DMS53 treated with DMSO at 0.1 percent for 48 hours (cell line): ENCODE measurements at regions not wholly inside any gene's neighbourhood (a gene's known extent, or its start where the extent isn't known, plus 50 kb on each side); places are given as distances from the start of the nearest gene placed in this dataset.
"Not testable (repeated sequence)": the region's sequence is repeated elsewhere in the genome, so short reads cannot be mapped to it uniquely, and the experiment has no call there.

Experiments
- DNase-seq: peaks from one replicate; lab custom pipeline; 2025; ENCODE audit not compliant: unreplicated experiment; lab: John Stamatoyannopoulos, UW

DNA sequence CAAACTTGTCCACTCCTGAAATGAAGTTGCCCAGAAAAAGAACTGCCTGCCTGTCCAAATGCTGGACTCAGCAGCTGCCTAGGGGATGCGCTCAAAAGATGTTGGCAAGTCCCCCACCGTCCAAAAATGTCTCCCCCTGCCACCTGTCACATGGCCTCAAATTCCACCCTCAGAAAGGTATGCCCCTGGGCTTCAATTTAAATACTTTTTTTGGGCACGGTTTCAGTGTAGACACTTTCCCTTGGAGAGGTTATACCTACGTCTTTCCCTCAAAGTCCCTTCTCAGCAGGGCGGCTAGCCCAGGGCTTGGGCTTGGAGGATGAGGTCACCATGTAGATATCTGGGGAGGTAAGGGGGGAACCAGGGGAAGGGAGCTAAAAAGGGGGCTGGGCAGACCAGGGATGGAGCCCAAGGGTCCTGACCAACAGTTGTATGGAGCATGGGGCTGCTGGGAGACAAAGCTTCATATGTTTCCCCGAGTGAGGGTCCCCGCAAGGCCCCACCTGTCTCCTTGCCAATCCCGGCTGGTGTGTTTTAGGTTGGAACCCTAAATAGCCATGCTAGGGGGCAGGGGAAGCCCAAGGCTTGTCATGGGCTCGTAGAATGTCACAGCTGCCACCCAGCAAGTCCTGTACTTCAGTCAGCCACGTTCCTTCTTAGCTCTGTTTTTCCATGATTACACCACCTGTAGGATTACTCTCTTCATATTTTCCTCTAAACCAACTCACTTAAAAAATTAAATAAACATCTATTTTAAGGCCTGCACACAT is 131.2 kb upstream of the TBX3 start:
- no peak for DNase-seq

DNA sequence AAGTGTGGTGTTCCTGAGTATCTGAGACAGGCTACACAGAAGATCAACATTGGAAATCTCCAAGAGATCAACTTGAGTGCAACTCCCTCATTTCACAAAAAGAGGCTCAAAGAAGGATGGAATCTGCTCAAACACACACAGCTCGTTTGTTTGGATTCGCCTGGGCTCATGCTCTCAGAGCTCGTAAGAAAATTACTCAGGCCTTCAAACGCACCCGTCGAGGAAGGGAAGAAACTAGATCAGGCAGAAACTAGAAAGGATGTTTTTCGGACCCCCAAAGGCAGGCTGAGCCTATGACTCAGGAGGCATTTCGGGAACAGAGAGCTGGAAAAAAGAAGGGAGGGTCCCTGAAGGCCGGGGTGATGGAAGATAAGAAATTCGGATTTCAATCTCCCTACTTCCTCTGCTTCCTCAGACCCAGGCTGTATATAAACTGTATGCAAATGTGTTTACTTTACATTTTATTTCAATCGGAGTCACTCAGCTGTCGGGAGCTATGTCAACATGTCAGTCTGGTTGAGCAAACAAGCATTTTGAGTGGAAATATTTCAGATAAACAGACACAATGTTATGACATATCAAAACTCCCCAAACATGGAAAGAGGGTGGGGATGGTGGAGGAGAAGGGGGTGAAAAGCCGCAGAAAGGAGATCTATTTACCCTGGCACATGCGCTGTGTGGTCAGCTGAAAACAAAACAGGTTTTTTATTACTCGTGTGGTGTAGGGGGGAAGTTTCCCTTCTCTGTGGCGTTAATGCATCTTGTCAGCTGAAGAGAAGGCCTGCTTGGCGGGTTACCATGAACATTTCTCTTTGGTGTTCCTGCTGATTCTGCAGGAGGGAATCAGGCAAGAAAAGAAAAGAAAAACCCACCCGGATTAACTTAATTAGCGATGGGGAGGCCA is 129.1 kb upstream of the TBX3 start:
- DNase-seq, result no peak

DNA sequence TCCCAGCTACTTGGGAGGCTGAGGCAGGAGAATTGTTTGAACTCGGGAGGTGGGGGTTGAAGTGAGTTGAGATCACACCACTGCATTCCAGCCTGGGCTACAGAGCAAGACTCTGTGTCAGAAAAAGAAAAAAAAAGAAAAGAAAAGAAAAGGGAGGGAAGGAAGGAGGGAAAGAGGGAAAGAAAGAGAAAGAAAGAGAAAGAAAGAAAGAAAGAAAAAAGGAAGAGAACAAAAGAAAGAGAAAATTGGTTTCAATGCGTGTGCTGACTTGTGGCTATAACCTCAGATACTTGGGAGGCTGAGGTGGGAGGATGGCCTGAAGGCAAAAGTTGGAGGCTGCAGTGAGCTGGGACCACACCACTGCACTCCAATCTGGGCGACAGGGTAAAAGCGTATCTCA is 128.4 kb upstream of the TBX3 start:
- no peak for DNase-seq

DNA sequence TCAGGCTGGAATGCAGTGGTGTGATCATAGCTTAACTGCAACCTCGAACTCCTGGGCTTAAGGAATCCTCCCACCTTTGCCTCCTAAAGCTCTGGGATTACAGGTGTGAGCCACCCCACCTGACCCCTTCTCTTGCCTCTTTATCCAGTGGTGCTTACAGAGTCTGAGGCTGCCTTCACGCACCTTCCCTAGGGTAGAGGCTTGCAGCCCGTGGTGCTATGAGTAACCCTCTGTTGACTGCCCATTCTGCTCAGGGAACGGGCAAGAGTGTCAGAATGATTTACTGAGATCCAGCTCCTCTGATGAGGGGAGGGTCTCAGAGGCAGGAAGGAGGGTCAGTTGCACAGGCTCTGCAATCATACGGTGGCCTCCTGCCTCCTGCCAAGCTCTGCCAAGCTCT is 125.1 kb upstream of the TBX3 start:
- no peak for DNase-seq

DNA sequence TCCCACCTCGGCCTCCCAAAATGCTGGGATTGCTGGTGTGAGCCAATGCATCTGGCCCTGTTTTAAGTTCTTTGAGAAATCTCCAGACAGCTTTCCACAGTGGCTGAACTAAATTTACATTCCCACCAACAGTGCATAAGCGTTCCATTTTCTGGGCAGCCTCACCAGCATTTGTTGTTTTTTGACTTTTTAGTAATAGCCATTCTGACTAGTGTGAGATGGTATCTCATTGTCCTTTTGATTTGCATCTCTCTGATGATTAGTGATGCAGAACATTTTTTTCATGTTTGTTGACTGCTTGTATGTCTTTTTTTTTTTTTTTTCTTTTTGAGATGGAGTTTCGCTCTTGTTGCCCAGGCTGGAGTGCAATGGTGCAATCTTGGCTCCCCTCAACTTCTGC is 117.4 kb upstream of the TBX3 start:
- DNase-seq, result not testable (repeated sequence)

DNA sequence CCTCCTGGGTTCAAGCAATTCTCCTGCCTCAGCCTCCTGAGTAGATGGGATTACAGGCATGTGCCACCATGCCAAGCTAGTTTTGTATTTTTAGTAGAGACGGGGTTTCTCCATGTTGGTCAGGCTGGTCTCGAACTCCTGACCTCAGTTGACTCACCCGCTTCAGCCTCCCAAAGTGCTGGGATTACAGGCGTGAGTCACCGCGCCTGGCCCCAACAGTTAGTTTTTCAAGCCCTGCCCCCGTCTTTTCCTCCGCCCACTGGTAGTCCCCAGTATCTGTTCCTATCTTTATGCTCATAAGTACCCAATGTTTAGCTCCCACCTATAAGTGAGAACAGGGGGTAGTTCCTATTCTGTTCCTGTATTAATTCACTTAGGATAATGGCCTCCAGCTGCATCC is 116.6 kb upstream of the TBX3 start:
- not testable (repeated sequence) for DNase-seq

DNA sequence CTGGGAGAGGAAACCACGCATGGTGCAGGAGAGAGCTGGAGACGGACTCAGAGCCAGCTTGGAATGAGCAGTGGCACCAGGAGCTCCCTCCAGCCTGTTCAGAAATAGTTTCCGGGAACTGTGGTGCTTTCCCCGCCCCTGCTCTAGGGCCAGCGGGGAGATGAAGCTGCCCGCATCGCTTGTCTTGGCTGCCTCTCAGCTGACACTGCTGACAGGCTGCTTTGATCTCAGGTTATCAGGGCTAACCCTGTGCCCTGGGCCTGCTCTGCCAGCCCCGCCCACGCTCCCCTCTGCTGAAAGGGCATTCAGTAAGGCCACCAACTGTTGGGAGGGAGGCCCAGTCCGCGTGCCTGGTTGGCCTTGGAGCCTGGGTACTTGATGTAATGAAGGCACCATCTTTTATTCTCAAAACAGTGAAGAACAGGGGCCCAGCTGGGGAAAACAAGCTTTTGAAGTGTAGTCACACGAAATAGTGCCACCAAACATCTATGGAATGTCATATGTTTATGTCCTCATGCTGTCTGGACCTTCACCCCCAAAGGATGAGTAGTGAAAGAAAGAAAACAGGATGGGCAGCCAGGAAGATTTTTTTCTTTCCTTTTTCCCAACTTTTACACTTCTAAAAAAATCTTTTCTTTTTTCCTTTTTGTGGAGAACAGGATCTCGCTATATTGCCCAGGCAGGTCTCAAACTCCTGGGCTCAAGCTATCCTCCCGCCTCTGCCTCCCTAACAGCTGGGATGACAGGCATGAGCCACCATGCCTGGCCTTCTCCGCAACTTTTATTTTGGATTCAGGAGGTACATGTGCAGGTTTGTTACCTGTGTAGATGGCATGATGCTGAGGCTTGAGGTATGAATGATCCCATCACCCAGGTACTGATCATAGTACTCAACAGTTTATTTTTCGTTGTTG is 115.9 kb upstream of the TBX3 start:
- DNase-seq, result no peak

DNA sequence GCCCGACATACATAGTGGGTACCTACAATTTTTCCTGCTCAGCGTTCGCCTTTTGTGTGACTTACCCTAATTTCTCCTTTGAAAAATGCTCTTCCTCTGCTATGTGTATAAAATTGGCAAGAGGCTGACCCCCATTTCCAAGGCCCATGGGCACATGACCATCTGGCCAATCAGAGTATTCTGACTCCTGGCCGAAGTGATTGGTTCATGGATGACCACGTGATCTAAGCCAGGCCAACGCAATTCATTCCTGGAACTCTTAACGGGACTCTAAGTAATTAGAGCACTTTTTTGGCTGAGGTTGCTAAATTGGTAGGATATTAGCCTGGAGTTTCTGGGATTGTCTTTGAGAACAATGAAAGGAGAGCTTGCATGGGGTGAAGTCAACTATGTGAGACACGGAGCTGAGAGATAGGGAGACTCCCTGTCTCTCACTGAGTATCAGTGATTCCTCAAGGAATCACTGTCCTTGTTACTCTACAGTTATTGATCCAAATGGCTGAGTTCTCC is 110.1 kb upstream of the TBX3 start:
- DNase-seq, result no peak

DNA sequence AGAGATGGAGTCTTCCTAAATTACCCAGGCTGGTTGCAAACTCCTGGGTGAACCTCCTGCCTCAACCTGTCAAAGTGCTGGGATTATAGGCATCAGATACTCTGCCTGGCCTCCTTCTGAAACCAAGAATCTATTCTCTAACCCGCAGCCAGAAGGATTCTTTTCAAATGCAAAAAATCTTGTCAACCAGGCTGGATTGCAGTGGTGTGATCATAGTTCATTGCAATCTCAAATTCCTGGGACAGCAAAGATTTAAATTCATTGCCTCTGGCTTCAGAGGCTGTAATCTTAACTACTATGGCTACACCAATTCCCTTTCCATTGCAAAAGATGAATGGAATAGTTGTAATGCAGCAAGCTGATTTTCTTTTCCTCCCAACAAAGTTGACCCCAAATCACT is 106.3 kb upstream of the TBX3 start:
- no peak for DNase-seq

DNA sequence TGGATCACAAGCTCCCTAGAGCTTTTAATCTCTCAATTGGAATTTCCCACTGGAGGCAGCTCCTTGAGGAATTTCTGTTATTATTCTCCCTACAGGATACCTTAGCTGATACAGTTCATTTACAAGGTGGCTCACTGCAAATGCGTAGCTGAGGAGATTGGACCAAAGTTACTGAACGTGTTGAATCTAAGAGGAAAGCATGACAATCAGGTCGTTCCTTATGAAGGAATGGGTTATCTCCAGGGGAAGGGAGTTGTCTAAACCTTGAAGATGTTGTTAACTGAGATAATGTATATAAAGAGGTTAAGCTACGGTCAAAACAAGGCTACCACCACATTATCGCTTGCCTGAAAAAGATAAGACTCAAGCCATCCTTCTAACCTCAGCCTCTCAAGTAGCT is 105.8 kb upstream of the TBX3 start:
- no peak for DNase-seq

DNA sequence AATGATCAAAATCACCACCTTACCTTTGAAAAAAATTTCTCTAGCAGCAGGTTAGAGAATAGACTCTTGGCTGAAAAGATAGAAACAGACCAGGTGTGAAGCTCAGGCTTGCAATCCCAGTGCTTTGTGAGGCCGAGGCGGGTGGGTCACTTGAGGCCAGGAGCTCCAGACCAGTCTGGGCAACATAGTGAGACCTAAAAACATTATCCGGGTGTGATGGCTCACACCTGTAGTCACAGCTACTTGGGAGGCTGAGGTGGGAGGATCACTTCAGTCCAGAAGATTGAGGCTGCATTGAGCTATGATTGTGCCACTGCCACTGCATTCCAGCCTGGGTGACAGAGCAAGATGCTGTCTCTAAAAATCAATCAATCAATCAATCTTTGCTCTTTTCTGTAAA is 105.3 kb upstream of the TBX3 start:
- no peak for DNase-seq

DNA sequence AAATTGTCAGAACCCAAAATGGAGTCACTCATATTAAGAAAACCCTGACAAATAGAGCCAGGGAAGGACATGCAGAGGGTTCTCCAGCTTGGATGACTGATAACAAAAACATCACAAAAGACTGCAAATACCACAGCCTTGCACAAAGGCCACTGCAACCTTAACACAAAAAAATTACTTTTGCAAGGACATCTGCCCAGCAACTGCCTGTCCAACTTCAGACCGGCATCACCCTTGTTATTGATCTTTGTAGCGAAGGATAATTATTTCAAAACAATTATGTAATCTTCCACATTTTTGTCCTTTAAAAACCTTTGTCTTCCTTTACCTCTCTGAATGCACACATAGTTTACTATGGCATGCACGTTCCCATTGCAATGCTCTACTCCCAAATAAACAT is 100.6 kb upstream of the TBX3 start:
- DNase-seq, result no peak

DNA sequence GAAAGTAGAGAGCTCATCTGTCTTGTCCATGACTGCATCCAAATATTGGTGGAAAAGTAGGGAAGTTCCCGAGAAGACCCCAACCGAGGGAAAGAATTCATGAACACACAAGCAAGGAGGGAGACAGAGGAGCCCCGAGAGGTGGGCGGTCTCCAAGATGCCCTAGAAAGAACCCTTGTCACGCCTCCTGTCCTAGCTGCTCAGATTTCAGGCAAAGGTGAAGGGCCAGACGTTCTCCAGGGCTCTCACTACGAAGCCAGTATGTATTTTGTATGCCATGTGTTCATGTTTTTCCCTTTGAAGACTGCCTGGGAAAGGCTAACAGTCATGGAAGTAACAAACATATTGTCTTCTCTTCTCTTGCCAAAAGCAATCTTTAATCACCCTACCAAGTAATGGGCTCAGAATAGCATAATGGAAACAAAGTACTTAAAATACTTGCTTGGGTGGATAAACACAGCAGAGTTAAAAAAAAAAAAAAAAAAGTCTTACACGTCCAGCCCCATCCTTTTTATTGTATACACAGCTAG is 99.2 kb upstream of the TBX3 start:
- DNase-seq, result no peak

DNA sequence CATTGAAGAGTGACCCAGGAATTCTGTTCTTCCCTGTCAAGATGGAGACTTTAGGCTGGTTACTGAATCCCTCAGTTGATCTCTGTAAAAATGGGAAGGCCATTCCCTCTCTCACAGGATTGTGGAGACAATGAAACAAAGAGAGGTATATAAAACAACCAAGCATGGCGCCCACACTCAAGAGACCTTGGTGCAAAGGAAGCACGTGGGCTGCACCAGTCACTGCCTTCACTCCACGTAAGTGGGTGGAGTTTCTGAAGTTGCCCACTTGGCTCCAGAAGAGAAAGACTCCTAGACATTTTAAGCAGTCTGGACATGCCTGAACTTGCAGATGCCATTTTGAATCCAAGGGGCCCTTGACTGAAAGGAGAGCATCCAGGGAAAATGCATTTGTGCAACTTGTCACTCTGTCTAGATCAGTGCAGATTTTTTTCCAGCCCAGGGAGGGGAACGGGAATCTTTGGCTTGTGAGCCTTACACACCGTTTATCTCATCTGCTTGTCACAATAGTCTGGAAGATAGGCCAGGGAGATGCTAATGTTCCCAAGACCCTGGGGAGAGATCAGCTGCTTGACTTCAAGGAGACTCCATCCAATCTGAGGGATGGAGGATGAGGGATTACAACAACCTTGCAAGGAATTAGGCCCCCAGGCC is 96.9 kb upstream of the TBX3 start:
- DNase-seq, result no peak

DNA sequence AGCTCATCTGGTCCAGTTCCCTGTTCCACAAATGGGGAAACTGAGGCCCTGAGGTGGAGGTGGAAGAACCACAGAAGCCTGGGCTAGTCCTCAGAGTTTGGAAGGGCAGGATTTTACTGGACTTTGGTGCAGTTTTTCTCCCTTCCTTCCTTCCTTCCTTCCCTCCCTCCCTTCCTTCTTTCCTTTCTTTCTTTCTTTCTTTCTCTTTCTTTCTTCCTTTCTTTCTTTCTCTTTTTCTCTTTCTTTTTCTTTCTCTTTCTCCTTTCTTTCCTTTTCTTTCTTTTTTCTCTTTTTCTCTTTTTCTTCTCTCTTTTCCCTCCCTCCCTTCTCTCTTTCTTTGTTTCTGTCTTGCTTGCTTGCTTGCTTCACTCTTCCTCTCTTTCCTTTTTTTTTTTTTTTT is 95.7 kb upstream of the TBX3 start:
- no peak for DNase-seq

DNA sequence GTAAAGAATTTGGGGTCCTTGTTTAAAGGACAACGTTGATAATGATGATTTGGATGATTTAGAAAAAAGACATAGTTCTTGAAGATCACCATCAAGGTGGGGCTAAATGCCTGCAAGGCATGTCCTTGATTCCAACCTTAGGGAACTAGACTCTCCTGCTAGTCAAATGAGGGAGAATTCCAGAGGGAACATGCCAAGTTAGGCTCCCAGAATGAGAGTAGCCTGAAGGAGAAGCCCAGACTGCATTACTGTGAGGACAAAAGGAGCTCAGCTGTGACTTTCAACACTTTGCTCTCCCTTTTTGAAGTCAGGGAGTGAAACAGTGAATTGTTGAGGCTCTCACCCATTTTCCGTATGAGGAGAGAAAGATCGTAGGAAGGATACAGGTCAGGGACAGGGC is 95.2 kb upstream of the TBX3 start:
- DNase-seq, result no peak

DNA sequence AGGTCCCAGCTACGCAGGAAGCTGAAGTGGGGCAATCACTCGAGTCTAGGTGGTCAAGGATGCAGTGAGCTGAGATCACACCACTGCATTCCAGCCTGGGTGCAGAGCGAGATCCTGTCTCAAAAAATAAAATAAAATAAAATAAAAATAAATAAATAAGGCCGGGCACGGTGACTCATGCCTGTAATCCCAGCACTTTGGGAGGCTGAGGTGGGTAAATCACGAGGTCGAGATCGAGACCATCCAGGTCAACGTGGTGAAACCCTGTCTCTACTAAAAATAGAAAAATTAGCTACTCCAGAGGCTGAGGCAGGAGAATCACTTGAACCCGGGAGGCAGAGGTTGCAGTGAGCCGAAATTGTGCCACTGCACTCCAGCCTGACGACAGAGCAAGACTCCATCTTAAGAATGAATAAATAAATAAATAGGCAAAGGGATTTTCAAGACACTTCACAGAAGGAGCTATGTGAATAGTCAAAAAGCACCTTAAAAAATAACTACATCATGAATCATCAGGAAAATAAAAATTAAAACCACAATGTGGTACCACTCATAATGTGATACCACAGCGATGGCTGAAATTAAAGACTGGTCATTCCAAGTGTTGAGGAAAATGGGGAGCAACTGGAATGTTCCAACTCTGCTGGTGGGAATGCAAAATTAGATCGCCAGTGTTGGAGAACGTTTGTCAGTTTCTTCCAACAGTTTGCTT is 92.9 kb upstream of the TBX3 start:
- no peak for DNase-seq

DNA sequence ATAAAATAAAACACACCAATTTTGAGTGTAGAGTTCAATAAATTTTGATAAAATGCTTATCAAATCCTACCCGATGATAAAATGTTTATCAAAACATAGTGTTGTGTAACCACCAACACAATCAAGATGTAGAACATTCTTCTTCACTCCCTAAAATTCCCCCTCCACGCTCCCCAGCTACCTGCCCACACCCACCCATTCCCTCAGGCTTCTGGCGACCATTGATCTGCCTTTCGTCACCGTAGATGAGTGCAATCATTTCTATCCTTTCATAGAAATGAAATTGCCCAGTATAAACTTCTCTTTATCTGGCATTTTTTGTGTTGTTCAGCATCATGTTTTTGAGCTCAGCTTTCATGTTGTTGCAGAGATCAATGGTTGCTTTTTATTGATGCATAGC is 90.7 kb upstream of the TBX3 start:
- DNase-seq, result no peak

DNA sequence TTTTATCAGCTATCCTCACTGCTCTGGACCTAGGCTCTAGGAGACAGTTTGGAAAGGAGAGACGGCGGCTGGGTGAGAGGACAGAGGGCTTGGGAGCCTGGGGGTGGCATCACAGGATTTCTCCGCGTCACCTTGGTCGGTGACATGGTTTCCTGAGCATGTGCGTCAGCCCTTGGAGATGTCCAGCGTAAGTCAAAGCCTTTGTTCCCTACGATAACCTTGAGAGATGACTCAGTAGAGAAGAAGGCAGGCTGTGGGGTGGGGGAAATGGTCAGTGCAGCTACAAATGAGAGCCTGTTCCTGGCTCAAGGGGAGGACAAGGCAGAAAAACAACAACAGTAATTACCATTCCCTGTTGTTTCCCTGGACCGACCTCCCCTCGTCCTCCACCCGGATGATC is 90.2 kb upstream of the TBX3 start:
- DNase-seq, result no peak

DNA sequence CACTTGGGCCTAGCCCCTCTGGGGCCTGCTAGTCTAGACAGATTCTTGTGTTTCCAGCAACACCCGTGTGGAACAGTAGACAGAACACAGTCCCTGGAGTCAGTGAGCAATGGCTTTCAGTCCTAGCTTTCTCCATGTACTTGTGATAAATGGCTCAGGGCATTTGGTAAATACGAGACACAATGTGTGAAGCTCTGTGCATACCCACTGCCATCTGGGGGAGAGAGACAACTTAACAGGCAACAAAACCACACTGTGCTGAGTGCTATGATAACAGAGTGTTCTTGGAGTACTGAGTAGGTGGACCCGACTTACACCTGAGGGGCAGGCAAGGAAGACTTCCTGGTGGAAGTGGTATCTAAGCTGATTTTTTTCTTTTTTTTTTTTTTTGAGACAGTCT is 86.3 kb upstream of the TBX3 start:
- no peak for DNase-seq
